HG03469 (cell line): ENCODE measurements at regions not wholly inside any gene's neighbourhood (a gene's known extent, or its start where the extent isn't known, plus 50 kb on each side); places are given as distances from the start of the nearest gene placed in this dataset.

Experiments used
- ATAC-seq: cut with Tn5 transposase; IDR thresholded peaks from one replicate; pipeline ENCODE4 v1.9.1; 2021; ENCODE audit warnings: mild to moderate bottlenecking, moderate library complexity, moderate number of reproducible peaks; ENCODE audit not compliant: unreplicated experiment

- ATAC-seq: no peak
Observed at GRCh38 chr1:239861985-239862384, 229.7 kb upstream of the FMN2 start.

DNA sequence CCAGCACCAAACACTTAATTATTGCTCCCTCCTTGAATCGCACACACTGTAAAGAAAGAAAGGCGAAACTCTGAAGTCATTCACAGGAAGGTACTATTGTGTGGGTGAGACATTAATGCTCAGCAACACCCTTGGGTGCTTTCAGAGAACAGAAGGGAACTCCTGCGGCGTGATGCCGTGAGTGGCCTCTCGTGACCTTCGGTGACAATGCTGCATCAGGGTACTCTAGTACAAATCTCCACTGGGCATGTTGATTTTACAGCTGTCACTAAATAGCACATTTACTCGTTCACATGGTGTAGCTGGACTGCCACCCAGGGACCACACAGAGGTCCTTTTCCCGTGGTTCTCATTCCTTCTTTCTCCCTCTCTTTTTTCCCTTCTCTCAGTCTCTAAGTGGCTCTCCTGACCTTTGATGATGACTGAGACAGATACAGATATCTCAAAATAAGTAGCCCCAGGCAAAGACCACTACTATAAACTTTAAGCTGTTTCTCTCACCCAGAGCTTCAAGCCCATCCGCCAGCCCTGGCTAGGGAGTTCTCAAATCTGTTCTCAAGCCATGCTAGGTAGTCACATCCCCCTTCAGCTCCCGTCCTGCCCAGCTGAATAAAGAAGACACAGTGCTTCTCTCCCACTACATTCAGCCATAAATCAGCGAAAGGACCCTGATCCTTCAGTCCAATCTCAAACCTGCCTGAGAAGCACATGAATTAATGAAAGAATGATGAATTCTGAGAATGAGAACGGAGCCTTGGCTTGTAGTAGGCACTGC lies 223.4 kb upstream of the FMN2 start:
- no peak for ATAC-seq

GRCh38 chr1:239870194-239870593 lies 221.5 kb upstream of the FMN2 start:
- no peak for ATAC-seq

DNA sequence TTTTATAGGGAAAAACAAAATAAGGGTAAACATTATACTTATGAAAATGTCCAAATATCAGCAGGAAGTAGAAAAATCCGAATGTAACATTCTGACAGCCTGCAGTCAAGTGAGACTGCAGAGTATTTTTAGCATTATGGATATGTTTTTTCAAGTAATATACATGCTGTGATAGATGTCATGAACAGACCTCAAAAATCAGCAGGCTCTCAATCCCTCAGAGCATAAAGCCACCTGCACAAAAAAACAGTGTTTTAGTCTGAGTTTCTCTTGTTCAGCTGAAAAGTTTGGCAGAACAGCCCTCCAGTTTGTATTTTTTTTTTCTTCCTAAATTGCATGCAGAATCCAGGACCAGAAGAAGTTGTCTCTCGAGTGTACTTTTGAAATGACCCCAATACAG lies 219.1 kb upstream of the FMN2 start:
- ATAC-seq: no peak

DNA sequence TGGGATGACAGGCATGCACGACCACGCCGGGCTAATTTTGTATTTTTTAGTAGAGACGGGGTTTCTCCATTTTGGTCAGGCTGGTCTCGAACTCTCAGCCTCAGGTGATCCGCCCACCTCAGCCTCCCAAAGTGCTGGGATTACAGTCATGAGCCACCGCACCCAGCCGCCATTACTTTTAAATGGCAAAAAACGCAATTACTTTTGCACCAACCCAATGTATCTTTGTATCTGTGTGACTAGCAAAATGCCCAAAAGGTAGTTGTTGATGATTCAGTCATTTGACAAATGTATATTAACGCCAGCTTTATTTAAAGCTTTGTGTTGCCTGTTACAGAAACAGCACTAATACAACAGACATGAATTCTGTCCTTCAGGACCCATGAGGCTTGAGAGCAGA lies 216.9 kb upstream of the FMN2 start:
- ATAC-seq: no peak

GRCh38 chr1:239879321-239880170 lies 212.1 kb upstream of the FMN2 start:
- no peak for ATAC-seq

- no peak for ATAC-seq
Observed at GRCh38 chr1:239882967-239883366, 208.7 kb upstream of the FMN2 start.

DNA sequence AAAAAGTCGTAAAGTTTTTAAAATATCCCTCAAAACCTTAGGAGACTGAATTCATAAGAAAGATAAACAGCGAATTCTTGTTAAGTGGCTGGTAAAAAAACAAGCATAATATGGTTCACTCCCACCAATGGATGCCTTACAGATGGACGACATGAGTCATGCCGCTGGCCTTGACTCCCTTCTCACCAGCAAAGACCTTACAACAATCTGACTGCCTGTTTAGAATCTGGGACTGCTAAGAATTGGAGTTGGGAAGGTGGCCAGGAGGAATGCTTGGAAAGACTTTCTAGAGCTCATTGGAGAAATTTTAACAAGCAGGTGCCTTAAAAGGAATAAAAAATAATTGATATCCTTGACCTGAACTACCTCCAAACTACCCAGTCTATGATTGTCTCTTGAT lies 206.9 kb upstream of the FMN2 start:
- ATAC-seq: no peak

GRCh38 chr1:239886266-239886665 lies 205.4 kb upstream of the FMN2 start:
- ATAC-seq: no peak

GRCh38 chr1:239888639-239889038 lies 203.0 kb upstream of the FMN2 start:
- ATAC-seq: no peak

DNA sequence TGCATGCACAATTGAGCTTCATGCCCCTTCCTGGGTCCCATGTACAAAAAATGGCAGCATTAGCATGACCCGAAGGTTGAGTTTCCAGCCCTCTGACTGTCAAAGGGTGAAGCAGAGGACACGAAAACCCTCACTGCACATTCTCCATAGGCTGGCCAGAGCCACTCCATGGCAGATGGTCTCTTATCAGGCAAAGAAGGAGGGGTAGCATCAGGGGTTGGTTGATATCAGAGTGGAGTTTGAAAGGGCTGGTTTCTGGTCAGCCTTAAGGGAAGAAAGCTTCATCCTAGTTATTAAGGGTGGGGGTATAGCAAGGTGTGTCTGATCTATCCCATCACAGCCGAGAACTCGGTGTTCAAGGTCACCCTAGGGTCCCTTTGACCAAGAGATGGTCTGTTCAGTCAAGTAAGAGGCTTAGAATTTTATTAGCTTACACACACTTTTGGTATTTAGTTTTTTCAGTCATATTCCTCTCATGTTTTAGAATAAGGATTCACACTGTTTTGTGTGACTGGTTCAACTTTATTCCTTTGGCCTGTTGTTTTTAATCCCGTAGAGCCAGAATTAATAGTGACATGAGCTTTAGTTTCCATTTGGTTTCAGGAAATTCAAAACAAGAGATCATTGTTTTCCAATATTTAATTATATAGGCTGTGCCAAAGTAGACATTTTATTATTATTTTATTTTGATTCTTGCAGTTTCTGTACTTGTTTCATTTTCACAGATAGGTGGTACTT lies 199.9 kb upstream of the FMN2 start:
- no peak for ATAC-seq

- no peak for ATAC-seq
Observed at GRCh38 chr1:239892602-239893001, 199.1 kb upstream of the FMN2 start.

DNA sequence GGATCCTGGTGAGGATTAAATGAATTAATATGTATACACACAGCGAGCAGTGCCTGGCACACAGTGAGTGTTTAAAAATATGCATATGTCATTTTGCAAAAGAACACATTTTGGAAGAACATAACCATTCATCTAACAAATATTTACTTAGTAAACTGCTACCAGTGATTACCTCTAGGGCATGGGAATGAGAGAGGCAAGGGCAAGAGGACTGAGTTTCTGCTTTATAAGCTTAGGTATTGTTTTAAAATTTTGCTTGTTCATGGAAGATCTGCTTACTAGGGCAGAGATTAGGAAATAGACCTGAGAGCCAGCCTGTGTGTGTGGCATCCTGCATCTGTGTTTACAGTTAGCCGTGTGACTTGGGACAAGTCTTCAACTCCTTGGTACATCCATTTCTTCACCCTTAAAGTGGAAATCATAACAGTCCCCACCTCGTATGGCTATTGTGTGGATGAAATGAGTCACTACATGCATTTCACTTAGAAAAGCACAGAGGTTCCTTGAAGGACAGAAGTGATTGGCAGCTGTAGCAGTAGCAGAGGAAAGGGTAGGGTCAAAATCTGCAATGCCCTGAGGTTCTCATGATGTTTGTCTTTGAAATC lies 198.5 kb upstream of the FMN2 start:
- no peak for ATAC-seq

DNA sequence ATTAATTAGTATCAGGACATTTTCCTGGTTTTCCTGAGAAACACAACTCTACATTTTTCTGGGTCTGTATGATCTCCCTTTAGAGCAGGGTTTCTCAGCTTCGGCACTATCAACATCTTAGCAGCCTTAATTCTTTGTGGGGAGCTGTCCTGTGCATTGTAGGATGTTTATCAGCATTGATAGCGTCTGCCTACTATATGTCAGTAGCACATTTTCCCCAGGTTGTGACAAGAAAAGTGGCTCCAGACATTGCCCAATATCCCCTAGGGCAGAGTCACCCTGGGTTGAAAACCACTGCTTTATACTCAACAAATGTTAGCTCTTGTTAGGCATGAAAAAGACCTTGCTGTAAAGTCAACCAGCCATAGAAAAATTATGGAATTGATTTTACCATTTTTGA lies 195.1 kb upstream of the FMN2 start:
- no peak for ATAC-seq

DNA sequence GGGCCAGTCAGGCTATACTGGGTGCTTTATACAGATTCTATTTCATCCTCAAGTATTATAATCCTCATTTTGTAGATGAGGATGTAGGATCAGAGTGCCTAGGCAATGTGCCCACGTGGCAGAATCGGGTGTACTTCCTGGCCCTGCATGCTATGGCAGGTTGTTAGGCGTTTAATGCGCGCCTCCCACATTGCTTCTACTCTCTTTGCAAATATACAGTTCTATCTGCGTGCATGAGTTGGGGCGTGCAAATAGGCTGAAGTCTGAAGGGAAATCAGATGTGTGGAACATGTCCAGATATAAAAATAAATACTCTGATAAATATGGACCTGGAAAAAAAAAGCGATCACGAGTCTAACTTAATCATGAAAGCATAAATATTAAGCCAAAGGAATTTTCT lies 194.7 kb upstream of the FMN2 start:
- no peak for ATAC-seq

DNA sequence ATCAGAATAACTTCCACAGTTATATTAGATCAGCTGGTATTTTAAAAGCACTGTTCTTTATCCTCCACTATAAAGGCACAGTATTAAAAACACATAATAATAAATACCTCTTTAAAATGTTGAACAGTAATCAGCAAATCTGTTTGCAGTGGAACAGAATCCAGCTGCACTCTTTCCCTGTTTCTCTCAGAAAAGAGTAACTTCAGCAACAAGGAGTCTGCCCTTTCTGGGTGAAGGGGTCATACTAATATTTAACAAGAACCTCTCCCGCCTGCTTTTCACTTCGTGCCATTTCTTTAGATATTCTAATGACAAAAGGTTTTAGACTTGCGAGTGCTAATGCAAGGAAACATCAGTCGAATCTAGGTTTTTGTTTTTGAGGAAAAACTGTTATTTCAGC lies 194.2 kb upstream of the FMN2 start:
- ATAC-seq: no peak

DNA sequence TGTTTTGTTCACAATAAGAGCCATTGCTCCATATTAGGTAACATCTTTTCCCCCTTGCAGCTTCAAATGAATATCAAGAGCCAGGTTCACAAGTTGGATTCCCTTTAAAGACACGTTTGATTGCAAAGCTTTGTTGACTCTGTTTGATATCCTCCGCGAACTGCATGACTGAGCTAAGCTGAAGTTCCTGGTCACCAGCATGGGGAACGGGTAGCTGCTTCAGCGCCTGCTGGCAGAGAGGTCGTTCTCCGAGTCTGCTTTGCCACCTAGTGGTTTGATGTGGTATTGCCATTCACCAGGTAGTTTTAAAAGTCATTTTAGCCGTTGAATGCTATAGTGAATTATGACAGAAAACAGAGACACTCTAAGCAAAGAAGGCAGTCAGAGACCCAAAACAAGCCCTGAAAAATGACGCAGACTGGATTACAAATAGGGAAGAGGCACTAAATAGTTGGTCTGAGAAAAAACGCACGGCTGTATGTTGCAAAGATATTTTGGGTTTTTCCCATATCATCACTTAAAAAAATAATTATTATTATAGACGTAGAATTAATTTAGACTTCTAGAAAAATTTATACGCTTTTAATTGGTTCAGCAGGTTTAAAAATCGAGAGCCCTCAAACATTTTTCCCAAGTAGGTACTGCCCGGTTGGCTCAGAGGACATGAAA lies 193.5 kb upstream of the FMN2 start:
- peak; percentile 96 for ATAC-seq

DNA sequence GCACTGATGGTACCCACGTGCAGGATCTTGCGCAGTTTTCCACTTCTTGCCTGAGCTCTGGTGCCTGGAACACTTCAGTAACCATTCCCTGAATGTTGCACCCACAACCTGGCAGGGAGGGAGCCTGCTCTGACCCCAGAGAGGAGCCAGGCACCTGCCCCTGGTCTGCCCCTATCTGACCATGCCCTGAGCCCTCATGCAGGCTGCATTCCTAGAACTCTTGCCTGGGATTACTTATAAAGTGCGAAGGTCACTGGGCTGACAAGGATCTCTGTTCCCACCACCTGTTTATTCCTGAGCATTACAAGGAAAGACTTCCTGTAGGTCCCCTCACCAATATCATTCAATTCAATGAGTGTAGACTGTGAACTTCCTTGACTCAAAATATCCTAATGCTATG lies 191.9 kb upstream of the FMN2 start:
- no peak for ATAC-seq

DNA sequence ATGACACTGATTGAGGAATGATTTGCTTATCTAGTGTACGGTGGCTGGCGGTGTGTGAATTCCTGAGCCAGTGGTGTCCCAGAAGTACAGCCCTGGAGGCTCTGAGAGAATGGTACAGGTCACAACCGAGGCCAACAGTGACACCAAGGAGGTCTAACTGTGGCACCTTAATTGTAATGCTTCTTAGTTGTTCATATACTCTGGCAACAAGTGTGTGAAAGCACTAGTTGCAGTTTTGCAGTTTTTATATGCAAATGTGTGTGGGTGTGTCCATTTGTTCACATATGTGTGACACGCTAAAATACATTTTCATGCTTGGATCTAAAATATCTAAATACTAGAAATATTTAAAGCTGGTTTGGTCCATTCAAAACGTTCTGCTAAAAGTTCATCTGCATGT lies 185.3 kb upstream of the FMN2 start:
- no peak for ATAC-seq

GRCh38 chr1:239909898-239910297 lies 181.8 kb upstream of the FMN2 start:
- ATAC-seq: no peak

- ATAC-seq: no peak
Observed at GRCh38 chr1:239912471-239912870, 179.2 kb upstream of the FMN2 start.
